B cell (primary cell): ENCODE measurements at regions not wholly inside any gene's neighbourhood (a gene's known extent, or its start where the extent isn't known, plus 50 kb on each side); places are given as distances from the start of the nearest gene placed in this dataset.

Experiments
- ATAC-seq: fragments of 200-7000 bp; cut with Tn5 transposase; one replicate; pipeline ENCODE4 v1.10.0; 2021; ENCODE audit warnings: low read depth, mild to moderate bottlenecking, moderate number of reproducible peaks, moderate library complexity
- CTCF ChIA-PET: fragments of 350-600 bp; sonication (Branson Sonifier 250); formaldehyde crosslinking; loops from one replicate; lab custom pipeline; 2021; ENCODE audit warnings: antibody characterized with exemption, inconsistent platforms; lab: Charles Lee
- POLR2A ChIA-PET: fragments of 350-600 bp; sonication (Branson Sonifier 250); formaldehyde crosslinking; loops from one replicate; lab custom pipeline; 2021; ENCODE audit warnings: antibody characterized with exemption; lab: Charles Lee
- DNase-seq: peaks from one replicate; pipeline ENCODE4 v3.0.0; 2013
- H2AFZ ChIP-seq: 2 replicates; pipeline ENCODE4 v1.6.1; 2012; ENCODE audit warnings: mild to moderate bottlenecking, low read depth, low read length; ENCODE audit not compliant: insufficient read depth, poor library complexity, severe bottlenecking
- H3K27ac ChIP-seq, 2 donors: 1 replicate in 1 of 2; 2 replicates in 1 of 2; pipeline ENCODE4 v1.5.1; 2012 to 2013; ENCODE audit warnings: low read length in 2 of 2, mild to moderate bottlenecking in 2 of 2, moderate library complexity in 1 of 2
- H3K27me3 ChIP-seq, 4 experiments: fragments of 200-600 bp in 1 of 4; sonication (generic) in 1 of 4; replicated peaks in 1 of 4; 1 replicate in 2 of 4; 2 replicates in 2 of 4; pipeline versions ENCODE4 v1.6.1 to v1.7.0; 2013 to 2016; ENCODE audit warnings: low read length in 3 of 4, mild to moderate bottlenecking in 2 of 4, mixed read lengths in 1 of 4, moderate library complexity in 1 of 4; ENCODE audit not compliant: insufficient read depth in 4 of 4, control insufficient read depth in 3 of 4; ENCODE audit errors: control extremely low read depth in 1 of 4
- H3K36me3 ChIP-seq, 2 experiments: replicated peaks in 1 of 2; 1 replicate in 1 of 2; 2 replicates in 1 of 2; pipeline versions ENCODE4 v1.6.1 to v1.7.1; 2013; ENCODE audit warnings: low read length in 1 of 2; ENCODE audit not compliant: insufficient read depth in 2 of 2, control insufficient read depth in 1 of 2; ENCODE audit errors: control extremely low read depth in 1 of 2, extremely low read depth in 1 of 2
- H3K4me1 ChIP-seq, 2 donors: fragments of 200-600 bp in 1 of 2; sonication (generic) in 1 of 2; 1 replicate in 1 of 2; 2 replicates in 1 of 2; pipeline versions ENCODE4 v1.5.1 to v1.6.1; 2013 to 2017; ENCODE audit warnings: low read length in 2 of 2; ENCODE audit not compliant: control insufficient read depth in 2 of 2, insufficient read depth in 2 of 2
- H3K4me2 ChIP-seq: replicated peaks from 2 replicates; pipeline ENCODE3; 2012; ENCODE audit warnings: mild to moderate bottlenecking, low read depth, low read length; ENCODE audit not compliant: poor library complexity, severe bottlenecking
- H3K4me3 ChIP-seq, 5 experiments: fragments of 200-600 bp in 1 of 5; sonication (generic) in 1 of 5; 1 replicate in 3 of 5; 2 replicates in 2 of 5; pipeline versions ENCODE4 v1.5.1 to v1.7.0; 2011 to 2016; ENCODE audit warnings: low read length in 4 of 5, mild to moderate bottlenecking in 4 of 5, low read depth in 2 of 5, control low read depth in 1 of 5, moderate library complexity in 1 of 5; ENCODE audit not compliant: insufficient read depth in 1 of 5; ENCODE audit errors: control extremely low read depth in 1 of 5, extremely low read depth in 1 of 5
- H3K79me2 ChIP-seq: fragments of 200-600 bp; sonication (generic); one replicate; pipeline ENCODE4 v1.6.0; 2016; ENCODE audit warnings: low read length; ENCODE audit not compliant: control insufficient read depth, insufficient read depth
- H3K9ac ChIP-seq: fragments of 200-600 bp; sonication (generic); 2 replicates; pipeline ENCODE4 v1.6.1; 2017; ENCODE audit warnings: mild to moderate bottlenecking, low read length, moderate library complexity
- H3K9me3 ChIP-seq, 3 donors: one replicate each; pipeline versions ENCODE4 v1.6.1 to v1.7.1; 2013; ENCODE audit warnings: low read length in 2 of 3; ENCODE audit not compliant: control insufficient read depth in 2 of 3, insufficient read depth in 1 of 3; ENCODE audit errors: control extremely low read depth in 1 of 3
- H4K20me1 ChIP-seq: 2 replicates; pipeline ENCODE4 v1.6.0; 2012; ENCODE audit warnings: mild to moderate bottlenecking, low read length; ENCODE audit not compliant: insufficient read depth, control insufficient read depth, poor library complexity, severe bottlenecking
- H3K27ac Mint-ChIP-seq: one replicate; pipeline ENCODE4 v1.8.0; 2021; ENCODE audit warnings: mixed read lengths
- H3K27me3 Mint-ChIP-seq: one replicate; pipeline ENCODE4 v1.8.0; 2021; ENCODE audit warnings: mixed read lengths
- H3K4me1 Mint-ChIP-seq: one replicate; pipeline ENCODE4 v1.8.0; 2021; ENCODE audit warnings: mixed read lengths
- H3K4me3 Mint-ChIP-seq: one replicate; pipeline ENCODE4 v1.8.0; 2021; ENCODE audit warnings: mixed read lengths
- H3K9me3 Mint-ChIP-seq: one replicate; pipeline ENCODE4 v1.8.0; 2022; ENCODE audit warnings: mixed read lengths; ENCODE audit not compliant: insufficient read depth
- EZH2 ChIP-seq: IDR thresholded peaks from 2 replicates; pipeline ENCODE4 v1.6.1; 2012; ENCODE audit warnings: borderline replicate concordance, low read depth, mild to moderate bottlenecking, moderate library complexity, low read length; ENCODE audit not compliant: insufficient read depth, poor library complexity, severe bottlenecking
- WGBS: methylation state at CpG from one replicate; pipeline ENCODE4 v1.1.5; 2013; ENCODE audit warnings: missing lambda C conversion rate; ENCODE audit not compliant: insufficient coverage; 5-methylcytosine and 5-hydroxymethylcytosine counted together
- intact Hi-C: fragments of 100-400 bp; cut with micrococcal nuclease; formaldehyde crosslinking; loops from one replicate; pipeline ENCODE4 v1.10.0; 2022
- TF ChIP-seq, protein P1 (sequence below): fragments of 200-600 bp; IDR thresholded peaks from one replicate; pipeline ENCODE4 v1.8.0; 2022; ENCODE audit warnings: antibody characterized with exemption, mild to moderate bottlenecking

DNA sequence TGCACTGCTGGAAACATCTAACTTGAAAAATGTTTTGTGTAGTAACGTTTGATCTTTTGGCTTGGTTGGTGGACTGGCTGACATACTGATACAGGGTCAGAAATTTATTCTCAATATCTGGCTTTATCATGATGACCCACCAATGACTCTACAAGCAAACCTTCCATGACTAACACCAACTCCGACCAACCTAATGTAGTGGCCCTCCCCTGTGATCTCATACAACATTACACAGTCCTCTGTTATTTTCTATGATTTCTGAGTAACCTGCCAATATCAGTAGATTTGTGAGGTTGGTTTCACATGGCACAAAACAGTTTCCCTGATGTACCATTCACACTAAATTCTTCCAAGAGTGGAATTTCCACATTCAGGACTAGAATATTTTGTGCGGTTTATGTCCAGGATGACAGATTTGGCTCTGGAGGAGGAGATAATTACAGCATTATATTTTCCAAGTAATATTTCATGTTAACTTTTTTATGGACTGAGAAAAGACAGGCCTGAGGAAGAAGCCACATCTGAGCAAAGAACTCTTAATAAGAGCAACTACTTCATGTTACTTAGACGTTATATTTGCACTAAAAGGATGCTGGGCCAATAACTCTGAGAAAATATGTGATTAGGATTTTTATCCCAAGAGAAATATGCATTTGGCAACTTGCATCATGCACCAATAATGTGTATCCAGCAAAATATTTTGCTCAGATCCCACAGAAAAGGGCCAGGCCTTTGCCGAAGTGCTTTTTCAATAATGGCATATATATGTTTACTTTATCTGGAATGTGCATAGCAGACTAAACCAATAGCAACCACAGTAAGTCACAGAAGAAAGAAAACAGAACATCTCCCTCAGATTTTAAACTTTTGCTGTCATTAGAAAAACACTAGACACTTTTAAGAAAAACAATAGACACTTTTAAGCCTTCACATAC lies 273.4 kb downstream of the KCNN2 start:
- H3K9ac ChIP-seq, result no peak overlapping the region
- no peaks in the 10 kb centered on the region for H3K27me3 Mint-ChIP-seq
- no CpG with 5 or more reads among the region's 5 CpGs for WGBS

DNA sequence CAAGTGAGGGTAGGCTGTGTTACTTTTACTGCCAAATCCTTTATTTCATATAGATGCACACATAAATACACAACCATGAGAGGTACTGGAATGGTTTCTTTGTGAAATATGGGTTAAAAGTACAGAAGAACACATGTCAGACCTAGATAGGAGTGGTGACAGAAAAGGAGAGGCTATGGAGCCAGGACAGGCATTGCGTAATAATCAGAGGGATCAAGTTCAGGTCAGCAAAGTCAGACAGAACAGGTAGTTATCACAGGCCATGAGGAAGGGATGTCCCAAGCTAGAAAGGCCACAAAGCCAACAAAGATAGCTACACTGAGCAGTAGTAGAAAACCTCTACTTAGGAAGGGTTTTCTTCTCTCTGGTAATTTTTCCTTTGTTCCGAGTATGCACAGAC lies 272.6 kb downstream of the KCNN2 start:
- H3K27ac ChIP-seq, result no peak overlapping the region
- ATAC-seq (no peak), DNase-seq (no peak)
- 86% methylated on average over 1 of the region's 2 CpGs for WGBS
- no peak overlapping the region for H3K9ac ChIP-seq
- Mint-ChIP-seq H3K4me1 (no peaks in the 10 kb centered on the region), H3K9me3 (peaks cover 2% of the 10 kb centered on the region), H3K27ac (no peak overlapping the region), H3K27me3 (no peaks in the 10 kb centered on the region), H3K4me3 (no peak overlapping the region)
- H3K36me3 ChIP-seq, result no peaks in the 10 kb centered on the region
- no peak overlapping the region for H2AFZ ChIP-seq
- no peaks in the 10 kb centered on the region for H3K79me2 ChIP-seq
- CTCF ChIA-PET, result no interaction called here
- no peaks in the 10 kb centered on the region for H3K4me1 ChIP-seq
- POLR2A ChIA-PET, result no interaction called here
- intact Hi-C loops, result no loop called here
- H4K20me1 ChIP-seq, result no peaks in the 10 kb centered on the region
- no peaks in the 10 kb centered on the region for H3K27me3 ChIP-seq
- H3K4me3 ChIP-seq, result no peak overlapping the region
- no peaks in the 10 kb centered on the region for H3K9me3 ChIP-seq
- H3K4me2 ChIP-seq, result no peak overlapping the region
- TF ChIP-seq, protein P1, sequence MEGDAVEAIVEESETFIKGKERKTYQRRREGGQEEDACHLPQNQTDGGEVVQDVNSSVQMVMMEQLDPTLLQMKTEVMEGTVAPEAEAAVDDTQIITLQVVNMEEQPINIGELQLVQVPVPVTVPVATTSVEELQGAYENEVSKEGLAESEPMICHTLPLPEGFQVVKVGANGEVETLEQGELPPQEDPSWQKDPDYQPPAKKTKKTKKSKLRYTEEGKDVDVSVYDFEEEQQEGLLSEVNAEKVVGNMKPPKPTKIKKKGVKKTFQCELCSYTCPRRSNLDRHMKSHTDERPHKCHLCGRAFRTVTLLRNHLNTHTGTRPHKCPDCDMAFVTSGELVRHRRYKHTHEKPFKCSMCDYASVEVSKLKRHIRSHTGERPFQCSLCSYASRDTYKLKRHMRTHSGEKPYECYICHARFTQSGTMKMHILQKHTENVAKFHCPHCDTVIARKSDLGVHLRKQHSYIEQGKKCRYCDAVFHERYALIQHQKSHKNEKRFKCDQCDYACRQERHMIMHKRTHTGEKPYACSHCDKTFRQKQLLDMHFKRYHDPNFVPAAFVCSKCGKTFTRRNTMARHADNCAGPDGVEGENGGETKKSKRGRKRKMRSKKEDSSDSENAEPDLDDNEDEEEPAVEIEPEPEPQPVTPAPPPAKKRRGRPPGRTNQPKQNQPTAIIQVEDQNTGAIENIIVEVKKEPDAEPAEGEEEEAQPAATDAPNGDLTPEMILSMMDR, result no peak
- TF ChIP-seq EZH2, result no peak

More for the DNA sequence above, 273.4 kb downstream of the KCNN2 start:
- no peak overlapping the region for H3K27ac ChIP-seq
- H3K4me1 Mint-ChIP-seq, result no peaks in the 10 kb centered on the region
- H3K9me3 ChIP-seq, result no peaks in the 10 kb centered on the region
- no peak overlapping the region for H3K4me3 ChIP-seq
- H3K27ac Mint-ChIP-seq, result no peak overlapping the region
- H3K4me1 ChIP-seq, result no peaks in the 10 kb centered on the region
- H3K36me3 ChIP-seq, result no peaks in the 10 kb centered on the region
- H3K27me3 ChIP-seq, result no peaks in the 10 kb centered on the region
- no peak for DNase-seq
- intact Hi-C loops, result no loop called here
- no peak overlapping the region for H3K4me3 Mint-ChIP-seq
- no peak overlapping the region for H3K4me2 ChIP-seq
- H3K9me3 Mint-ChIP-seq, result peaks cover 2% of the 10 kb centered on the region
- no peaks in the 10 kb centered on the region for H4K20me1 ChIP-seq
- TF ChIP-seq, protein P1, result no peak
- TF ChIP-seq EZH2, result no peak
- H2AFZ ChIP-seq, result no peak overlapping the region
- no peaks in the 10 kb centered on the region for H3K79me2 ChIP-seq
- no peak for ATAC-seq
- POLR2A ChIA-PET, result no interaction called here
- CTCF ChIA-PET, result no interaction called here
